ENCODE measurements at regions not wholly inside any gene's neighbourhood (a gene's known extent, or its start where the extent isn't known, plus 50 kb on each side); places are given as distances from the start of the nearest gene placed in this dataset.

DNA sequence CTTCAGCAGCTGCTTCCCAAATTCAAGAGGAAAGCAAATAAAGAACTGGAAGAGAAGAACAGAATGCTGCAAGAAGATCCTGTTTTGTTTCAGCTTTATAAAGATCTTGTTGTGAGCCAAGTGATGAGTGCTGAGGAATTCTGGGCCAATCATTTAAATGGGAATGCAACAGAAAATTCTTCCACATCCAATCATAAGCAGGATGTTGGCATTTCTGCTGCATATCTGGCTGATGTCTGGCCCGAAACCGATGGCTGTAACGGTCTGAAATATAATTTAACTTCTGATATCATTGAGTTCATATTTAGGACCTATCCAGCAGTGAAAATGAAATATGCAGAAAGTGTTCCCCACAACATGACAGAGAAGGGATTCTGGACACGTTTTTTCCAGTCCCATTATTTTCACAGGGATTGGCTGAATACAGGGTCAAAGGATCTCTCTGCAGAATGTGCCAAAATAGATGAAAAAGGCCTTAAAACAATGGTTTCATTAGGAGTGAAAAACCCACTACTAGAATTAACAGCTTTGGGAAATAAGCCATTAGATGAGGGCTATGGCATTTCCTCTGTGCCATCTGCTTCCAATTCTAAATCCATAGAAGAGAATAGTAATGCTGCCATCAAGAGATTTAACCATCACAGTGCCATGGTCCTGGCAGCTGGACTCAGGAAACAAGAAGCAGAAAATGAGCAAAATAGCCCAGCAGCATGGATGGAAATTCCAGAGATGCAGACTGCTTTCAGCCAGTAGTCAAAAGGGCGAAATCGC, 175.6 kb downstream of the MC4R start (continued):
- TF ChIP-seq, protein P1, sequence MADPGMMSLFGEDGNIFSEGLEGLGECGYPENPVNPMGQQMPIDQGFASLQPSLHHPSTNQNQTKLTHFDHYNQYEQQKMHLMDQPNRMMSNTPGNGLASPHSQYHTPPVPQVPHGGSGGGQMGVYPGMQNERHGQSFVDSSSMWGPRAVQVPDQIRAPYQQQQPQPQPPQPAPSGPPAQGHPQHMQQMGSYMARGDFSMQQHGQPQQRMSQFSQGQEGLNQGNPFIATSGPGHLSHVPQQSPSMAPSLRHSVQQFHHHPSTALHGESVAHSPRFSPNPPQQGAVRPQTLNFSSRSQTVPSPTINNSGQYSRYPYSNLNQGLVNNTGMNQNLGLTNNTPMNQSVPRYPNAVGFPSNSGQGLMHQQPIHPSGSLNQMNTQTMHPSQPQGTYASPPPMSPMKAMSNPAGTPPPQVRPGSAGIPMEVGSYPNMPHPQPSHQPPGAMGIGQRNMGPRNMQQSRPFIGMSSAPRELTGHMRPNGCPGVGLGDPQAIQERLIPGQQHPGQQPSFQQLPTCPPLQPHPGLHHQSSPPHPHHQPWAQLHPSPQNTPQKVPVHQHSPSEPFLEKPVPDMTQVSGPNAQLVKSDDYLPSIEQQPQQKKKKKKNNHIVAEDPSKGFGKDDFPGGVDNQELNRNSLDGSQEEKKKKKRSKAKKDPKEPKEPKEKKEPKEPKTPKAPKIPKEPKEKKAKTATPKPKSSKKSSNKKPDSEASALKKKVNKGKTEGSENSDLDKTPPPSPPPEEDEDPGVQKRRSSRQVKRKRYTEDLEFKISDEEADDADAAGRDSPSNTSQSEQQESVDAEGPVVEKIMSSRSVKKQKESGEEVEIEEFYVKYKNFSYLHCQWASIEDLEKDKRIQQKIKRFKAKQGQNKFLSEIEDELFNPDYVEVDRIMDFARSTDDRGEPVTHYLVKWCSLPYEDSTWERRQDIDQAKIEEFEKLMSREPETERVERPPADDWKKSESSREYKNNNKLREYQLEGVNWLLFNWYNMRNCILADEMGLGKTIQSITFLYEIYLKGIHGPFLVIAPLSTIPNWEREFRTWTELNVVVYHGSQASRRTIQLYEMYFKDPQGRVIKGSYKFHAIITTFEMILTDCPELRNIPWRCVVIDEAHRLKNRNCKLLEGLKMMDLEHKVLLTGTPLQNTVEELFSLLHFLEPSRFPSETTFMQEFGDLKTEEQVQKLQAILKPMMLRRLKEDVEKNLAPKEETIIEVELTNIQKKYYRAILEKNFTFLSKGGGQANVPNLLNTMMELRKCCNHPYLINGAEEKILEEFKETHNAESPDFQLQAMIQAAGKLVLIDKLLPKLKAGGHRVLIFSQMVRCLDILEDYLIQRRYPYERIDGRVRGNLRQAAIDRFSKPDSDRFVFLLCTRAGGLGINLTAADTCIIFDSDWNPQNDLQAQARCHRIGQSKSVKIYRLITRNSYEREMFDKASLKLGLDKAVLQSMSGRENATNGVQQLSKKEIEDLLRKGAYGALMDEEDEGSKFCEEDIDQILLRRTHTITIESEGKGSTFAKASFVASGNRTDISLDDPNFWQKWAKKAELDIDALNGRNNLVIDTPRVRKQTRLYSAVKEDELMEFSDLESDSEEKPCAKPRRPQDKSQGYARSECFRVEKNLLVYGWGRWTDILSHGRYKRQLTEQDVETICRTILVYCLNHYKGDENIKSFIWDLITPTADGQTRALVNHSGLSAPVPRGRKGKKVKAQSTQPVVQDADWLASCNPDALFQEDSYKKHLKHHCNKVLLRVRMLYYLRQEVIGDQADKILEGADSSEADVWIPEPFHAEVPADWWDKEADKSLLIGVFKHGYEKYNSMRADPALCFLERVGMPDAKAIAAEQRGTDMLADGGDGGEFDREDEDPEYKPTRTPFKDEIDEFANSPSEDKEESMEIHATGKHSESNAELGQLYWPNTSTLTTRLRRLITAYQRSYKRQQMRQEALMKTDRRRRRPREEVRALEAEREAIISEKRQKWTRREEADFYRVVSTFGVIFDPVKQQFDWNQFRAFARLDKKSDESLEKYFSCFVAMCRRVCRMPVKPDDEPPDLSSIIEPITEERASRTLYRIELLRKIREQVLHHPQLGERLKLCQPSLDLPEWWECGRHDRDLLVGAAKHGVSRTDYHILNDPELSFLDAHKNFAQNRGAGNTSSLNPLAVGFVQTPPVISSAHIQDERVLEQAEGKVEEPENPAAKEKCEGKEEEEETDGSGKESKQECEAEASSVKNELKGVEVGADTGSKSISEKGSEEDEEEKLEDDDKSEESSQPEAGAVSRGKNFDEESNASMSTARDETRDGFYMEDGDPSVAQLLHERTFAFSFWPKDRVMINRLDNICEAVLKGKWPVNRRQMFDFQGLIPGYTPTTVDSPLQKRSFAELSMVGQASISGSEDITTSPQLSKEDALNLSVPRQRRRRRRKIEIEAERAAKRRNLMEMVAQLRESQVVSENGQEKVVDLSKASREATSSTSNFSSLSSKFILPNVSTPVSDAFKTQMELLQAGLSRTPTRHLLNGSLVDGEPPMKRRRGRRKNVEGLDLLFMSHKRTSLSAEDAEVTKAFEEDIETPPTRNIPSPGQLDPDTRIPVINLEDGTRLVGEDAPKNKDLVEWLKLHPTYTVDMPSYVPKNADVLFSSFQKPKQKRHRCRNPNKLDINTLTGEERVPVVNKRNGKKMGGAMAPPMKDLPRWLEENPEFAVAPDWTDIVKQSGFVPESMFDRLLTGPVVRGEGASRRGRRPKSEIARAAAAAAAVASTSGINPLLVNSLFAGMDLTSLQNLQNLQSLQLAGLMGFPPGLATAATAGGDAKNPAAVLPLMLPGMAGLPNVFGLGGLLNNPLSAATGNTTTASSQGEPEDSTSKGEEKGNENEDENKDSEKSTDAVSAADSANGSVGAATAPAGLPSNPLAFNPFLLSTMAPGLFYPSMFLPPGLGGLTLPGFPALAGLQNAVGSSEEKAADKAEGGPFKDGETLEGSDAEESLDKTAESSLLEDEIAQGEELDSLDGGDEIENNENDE (IDR thresholded peaks at IDR 0.05; ENCODE audit: insufficient replicate concordance, low read length), result no peak
- TF ChIP-seq RBBP5 (IDR thresholded peaks at IDR 0.05; ENCODE audit: borderline replicate concordance, low read depth, low read length) (no peak), TAF1 (IDR thresholded peaks at IDR 0.05; ENCODE audit: low read depth, low read length) (no peak), FOSL1 (IDR thresholded peaks at IDR 0.05; ENCODE audit: insufficient read depth, low read depth, low read length) (no peak)

Data from H1 (cell line).